Mucosa of stomach (tissue), 1 donor: ENCODE measurements at regions not wholly inside any gene's neighbourhood (a gene's known extent, or its start where the extent isn't known, plus 50 kb on each side); places are given as distances from the start of the nearest gene placed in this dataset.

ENCODE experiments used
- H3K27me3 ChIP-seq: one replicate; pipeline ENCODE4 v1.7.0; 2013; ENCODE audit warnings: mild to moderate bottlenecking, low read length; ENCODE audit not compliant: control insufficient read depth, insufficient read depth
- H3K36me3 ChIP-seq: one replicate; pipeline ENCODE4 v1.7.0; 2013; ENCODE audit warnings: low read length; ENCODE audit not compliant: control insufficient read depth, insufficient read depth
- H3K4me1 ChIP-seq: one replicate; pipeline ENCODE4 v1.7.0; 2013; ENCODE audit warnings: mild to moderate bottlenecking, low read length; ENCODE audit not compliant: control insufficient read depth, insufficient read depth
- H3K4me3 ChIP-seq: one replicate; pipeline ENCODE4 v1.7.0; 2013; ENCODE audit warnings: low read length
- H3K9ac ChIP-seq: one replicate; pipeline ENCODE4 v1.7.0; 2013; ENCODE audit warnings: mild to moderate bottlenecking, low read length, moderate library complexity
- H3K9me3 ChIP-seq: one replicate; pipeline ENCODE4 v1.7.0; 2013; ENCODE audit warnings: mild to moderate bottlenecking, low read length, moderate library complexity; ENCODE audit not compliant: control insufficient read depth
- donor health status: Pancreatic carcinoma.

DNA sequence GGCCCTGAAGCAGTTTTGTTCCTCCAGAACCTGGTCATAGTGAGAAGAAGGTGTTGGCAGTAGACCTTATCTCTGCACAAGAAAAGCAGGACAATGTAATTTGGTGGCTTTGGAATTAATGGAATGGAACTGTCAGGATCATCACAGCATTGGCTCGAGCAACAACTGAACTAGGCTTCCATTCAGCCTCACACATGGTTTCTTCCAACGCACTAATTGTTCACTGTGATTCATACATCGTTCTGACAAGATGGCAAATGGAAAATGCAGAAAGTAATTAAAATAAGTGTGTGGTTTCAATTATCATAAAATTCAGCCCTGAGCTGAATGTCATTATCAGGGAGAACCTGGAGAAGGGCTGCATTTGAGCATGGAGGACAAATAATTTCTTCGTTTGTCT is 80.6 kb downstream of the MFSD1 start:
- Histone ChIP-seq H3K36me3 (no peaks in the 10 kb centered on the region), H3K27me3 (no peaks in the 10 kb centered on the region), H3K4me1 (no peaks in the 10 kb centered on the region), H3K9me3 (no peaks in the 10 kb centered on the region), H3K4me3 (no peak overlapping the region), H3K9ac (no peak overlapping the region)

DNA sequence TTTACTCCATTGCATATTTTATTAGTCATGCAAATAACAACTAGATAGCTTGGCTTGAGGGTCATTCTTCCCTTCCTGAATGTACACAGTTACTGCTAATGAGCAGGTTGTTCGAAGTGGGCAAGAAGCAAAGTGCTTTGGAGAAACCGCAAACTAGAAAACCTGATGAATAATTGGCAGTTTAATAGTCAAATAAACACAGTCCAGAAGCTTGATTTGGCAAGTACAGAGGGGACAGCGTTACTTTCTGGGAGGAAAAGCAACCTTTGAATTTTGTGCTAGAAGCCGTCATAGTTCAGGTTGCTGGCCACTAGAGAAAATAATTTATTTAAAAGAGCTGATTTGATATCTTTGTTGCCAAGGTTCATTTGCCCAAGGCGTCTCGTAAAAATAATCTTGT is 94.9 kb downstream of the MFSD1 start:
- H3K4me3 ChIP-seq: no peak overlapping the region
- no peaks in the 10 kb centered on the region for H3K27me3 ChIP-seq
- H3K36me3 ChIP-seq: no peaks in the 10 kb centered on the region
- no peak overlapping the region for H3K9ac ChIP-seq
- H3K4me1 ChIP-seq: no peaks in the 10 kb centered on the region
- H3K9me3 ChIP-seq: no peaks in the 10 kb centered on the region

GRCh38 chr3:158906749-158907148 is 104.9 kb downstream of the MFSD1 start:
- no peak overlapping the region for H3K4me3 ChIP-seq
- no peaks in the 10 kb centered on the region for H3K9me3 ChIP-seq
- H3K36me3 ChIP-seq: no peaks in the 10 kb centered on the region
- H3K4me1 ChIP-seq: no peaks in the 10 kb centered on the region
- no peaks in the 10 kb centered on the region for H3K27me3 ChIP-seq
- no peak overlapping the region for H3K9ac ChIP-seq

GRCh38 chr3:158908187-158908734 is 106.4 kb downstream of the MFSD1 start:
- Histone ChIP-seq H3K36me3 (no peaks in the 10 kb centered on the region), H3K4me3 (no peak overlapping the region), H3K27me3 (no peaks in the 10 kb centered on the region), H3K4me1 (no peaks in the 10 kb centered on the region), H3K9me3 (no peaks in the 10 kb centered on the region), H3K9ac (no peak overlapping the region)

DNA sequence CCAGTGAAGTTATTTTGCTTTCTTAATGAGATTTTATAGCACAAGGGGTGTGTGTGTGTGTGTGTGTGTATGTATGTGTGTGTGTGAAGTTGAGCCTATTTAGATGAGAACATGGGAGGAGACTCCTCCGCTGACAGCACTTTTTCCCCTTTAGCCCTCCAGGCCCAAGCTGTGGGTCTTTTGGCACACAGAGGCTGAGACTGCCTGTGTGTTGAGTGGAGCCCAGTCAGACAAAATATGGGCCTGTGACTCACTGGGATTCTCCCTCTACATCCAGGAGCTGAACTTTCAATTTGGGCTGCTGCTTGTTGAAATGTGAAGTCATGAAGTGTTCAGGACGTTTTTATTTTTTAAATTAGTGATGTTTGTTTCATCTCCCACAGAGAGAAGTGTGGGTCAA is 108.0 kb downstream of the MFSD1 start:
- no peak overlapping the region for H3K9ac ChIP-seq

DNA sequence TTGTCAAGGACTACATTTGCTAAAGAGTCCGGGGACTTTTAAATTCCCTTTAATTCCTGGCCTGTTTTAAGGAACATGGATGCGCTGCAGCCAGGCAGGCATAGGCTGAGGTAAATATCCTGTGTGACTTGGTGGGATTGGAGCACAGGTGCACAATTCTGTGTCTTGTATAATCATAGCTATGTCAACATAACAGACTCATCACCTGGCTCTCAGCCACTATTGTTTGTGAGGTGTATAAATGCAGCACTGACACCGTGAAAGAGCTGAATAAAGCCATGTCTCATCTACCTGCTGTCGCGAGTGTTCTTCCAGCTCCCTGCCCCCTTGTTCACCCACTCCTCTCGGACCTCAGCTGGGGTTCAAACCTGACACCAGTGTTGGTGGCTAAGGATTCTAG is 109.7 kb downstream of the MFSD1 start:
- Histone ChIP-seq H3K4me3 (no peak overlapping the region), H3K9me3 (no peaks in the 10 kb centered on the region), H3K36me3 (no peaks in the 10 kb centered on the region), H3K4me1 (no peaks in the 10 kb centered on the region), H3K27me3 (no peaks in the 10 kb centered on the region), H3K9ac (no peak overlapping the region)

More for the DNA sequence above, 108.0 kb downstream of the MFSD1 start:
- no peaks in the 10 kb centered on the region for H3K9me3 ChIP-seq
- H3K36me3 ChIP-seq: no peaks in the 10 kb centered on the region
- no peaks in the 10 kb centered on the region for H3K27me3 ChIP-seq
- no peak overlapping the region for H3K4me3 ChIP-seq
- no peaks in the 10 kb centered on the region for H3K4me1 ChIP-seq

- Histone ChIP-seq H3K4me3 (no peak overlapping the region), H3K27me3 (no peaks in the 10 kb centered on the region), H3K4me1 (no peaks in the 10 kb centered on the region), H3K36me3 (no peaks in the 10 kb centered on the region), H3K9ac (no peak overlapping the region), H3K9me3 (no peaks in the 10 kb centered on the region)
Observed at GRCh38 chr3:158912188-158912587, 110.3 kb downstream of the MFSD1 start.

- H3K4me3 ChIP-seq: no peak overlapping the region
- no peak overlapping the region for H3K9ac ChIP-seq
- H3K27me3 ChIP-seq: no peaks in the 10 kb centered on the region
- no peaks in the 10 kb centered on the region for H3K9me3 ChIP-seq
- no peaks in the 10 kb centered on the region for H3K4me1 ChIP-seq
- no peaks in the 10 kb centered on the region for H3K36me3 ChIP-seq
Observed at GRCh38 chr3:158912621-158913020, 110.8 kb downstream of the MFSD1 start.

- H3K4me3 ChIP-seq: no peak overlapping the region
- no peak overlapping the region for H3K9ac ChIP-seq
- no peaks in the 10 kb centered on the region for H3K9me3 ChIP-seq
- H3K36me3 ChIP-seq: no peaks in the 10 kb centered on the region
- no peaks in the 10 kb centered on the region for H3K27me3 ChIP-seq
- no peaks in the 10 kb centered on the region for H3K4me1 ChIP-seq
Observed at GRCh38 chr3:158916111-158916510, 114.3 kb downstream of the MFSD1 start.

- Histone ChIP-seq H3K27me3 (no peaks in the 10 kb centered on the region), H3K36me3 (no peaks in the 10 kb centered on the region), H3K9me3 (no peaks in the 10 kb centered on the region), H3K4me3 (no peak overlapping the region), H3K9ac (no peak overlapping the region), H3K4me1 (no peaks in the 10 kb centered on the region)
Observed at GRCh38 chr3:158918008-158918407, 116.2 kb downstream of the MFSD1 start.

GRCh38 chr3:158918451-158918850 is 116.6 kb downstream of the MFSD1 start:
- no peaks in the 10 kb centered on the region for H3K4me1 ChIP-seq
- no peaks in the 10 kb centered on the region for H3K9me3 ChIP-seq
- H3K36me3 ChIP-seq: no peaks in the 10 kb centered on the region
- no peaks in the 10 kb centered on the region for H3K27me3 ChIP-seq
- no peak overlapping the region for H3K4me3 ChIP-seq
- no peak overlapping the region for H3K9ac ChIP-seq

DNA sequence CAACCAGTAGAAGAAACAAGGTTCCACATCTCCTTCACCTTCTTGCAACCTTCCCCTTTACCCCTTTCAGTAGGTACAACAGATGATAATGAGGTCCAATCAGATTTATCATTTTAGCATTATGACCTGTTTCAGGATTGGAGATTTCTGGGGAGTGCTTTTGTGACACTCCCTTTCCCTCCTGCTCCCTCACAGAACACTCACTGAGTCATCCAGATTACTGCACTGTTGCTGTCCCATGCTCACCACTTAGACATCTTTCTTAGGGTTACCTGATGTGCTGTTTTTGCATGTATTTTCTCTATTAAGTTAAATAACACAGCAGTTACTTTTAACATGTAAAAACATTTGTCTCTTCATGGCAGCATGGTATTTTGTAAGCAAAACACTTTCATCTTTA is 118.5 kb downstream of the MFSD1 start:
- no peaks in the 10 kb centered on the region for H3K27me3 ChIP-seq
- H3K4me3 ChIP-seq: no peak overlapping the region
- H3K4me1 ChIP-seq: no peaks in the 10 kb centered on the region
- H3K36me3 ChIP-seq: no peaks in the 10 kb centered on the region
- H3K9me3 ChIP-seq: no peaks in the 10 kb centered on the region
- H3K9ac ChIP-seq: no peak overlapping the region

GRCh38 chr3:158925021-158925420 is 123.2 kb downstream of the MFSD1 start:
- no peaks in the 10 kb centered on the region for H3K27me3 ChIP-seq
- no peaks in the 10 kb centered on the region for H3K36me3 ChIP-seq
- H3K4me3 ChIP-seq: no peak overlapping the region
- no peak overlapping the region for H3K9ac ChIP-seq
- no peaks in the 10 kb centered on the region for H3K4me1 ChIP-seq
- H3K9me3 ChIP-seq: no peaks in the 10 kb centered on the region
